AG08396 (cell line): ENCODE measurements at regions not wholly inside any gene's neighbourhood (a gene's known extent, or its start where the extent isn't known, plus 50 kb on each side); places are given as distances from the start of the nearest gene placed in this dataset.
"Not testable (repeated sequence)": the region's sequence is repeated elsewhere in the genome, so short reads cannot be mapped to it uniquely, and the experiment has no call there.

Experiments used
- DNase-seq: peaks from one replicate; pipeline ENCODE4 v3.0.0; 2012; ENCODE audit warnings: low spot score, mixed read lengths

DNA sequence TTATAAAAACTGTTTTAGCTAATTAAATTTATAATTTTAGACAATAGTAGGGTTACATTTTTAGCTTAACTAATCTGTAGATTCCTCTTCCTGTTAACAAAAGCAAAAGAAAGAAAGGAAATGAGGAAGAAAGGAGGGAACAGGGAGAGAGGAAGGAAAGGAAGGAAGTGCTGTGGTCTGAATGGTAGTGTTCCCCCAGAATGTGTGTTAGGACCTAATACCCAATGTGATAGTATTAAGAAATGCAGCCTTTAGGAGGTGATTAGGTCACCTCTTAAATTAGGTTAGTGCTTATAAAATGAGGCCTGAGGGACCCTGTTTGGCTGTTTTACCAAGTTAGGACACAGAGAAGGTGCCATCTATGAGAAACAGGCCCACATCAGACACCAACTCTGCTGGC, 136.9 kb upstream of the SAMSN1 start:
- DNase-seq, result no peak

DNA sequence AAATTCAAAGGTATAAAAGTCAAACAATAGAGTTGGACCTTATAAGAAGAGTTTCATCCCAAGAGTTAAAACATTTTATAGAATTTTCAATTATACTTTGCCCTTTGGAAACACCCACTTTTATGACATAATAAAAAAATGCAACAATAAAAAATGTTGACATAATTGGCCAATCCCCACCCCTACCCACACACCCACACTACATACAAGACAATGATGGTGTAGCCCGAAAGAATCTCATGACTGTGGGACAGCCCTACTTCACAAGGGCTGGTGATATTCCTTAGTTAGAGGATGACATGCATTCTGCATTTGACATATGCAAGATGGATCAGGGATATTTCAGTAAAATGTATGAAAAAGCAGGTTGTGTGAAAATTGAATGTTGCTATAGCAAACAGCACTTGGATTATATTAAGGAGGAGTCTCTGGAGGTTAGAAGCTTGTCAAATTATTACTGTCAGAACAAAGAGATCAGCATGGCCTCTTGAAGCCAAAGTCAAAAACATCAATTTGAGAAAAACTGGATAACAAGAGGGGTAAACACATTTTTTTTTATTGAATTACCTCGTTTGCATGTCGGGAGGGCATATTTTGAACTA, 133.0 kb upstream of the SAMSN1 start:
- DNase-seq, result no peak

DNA sequence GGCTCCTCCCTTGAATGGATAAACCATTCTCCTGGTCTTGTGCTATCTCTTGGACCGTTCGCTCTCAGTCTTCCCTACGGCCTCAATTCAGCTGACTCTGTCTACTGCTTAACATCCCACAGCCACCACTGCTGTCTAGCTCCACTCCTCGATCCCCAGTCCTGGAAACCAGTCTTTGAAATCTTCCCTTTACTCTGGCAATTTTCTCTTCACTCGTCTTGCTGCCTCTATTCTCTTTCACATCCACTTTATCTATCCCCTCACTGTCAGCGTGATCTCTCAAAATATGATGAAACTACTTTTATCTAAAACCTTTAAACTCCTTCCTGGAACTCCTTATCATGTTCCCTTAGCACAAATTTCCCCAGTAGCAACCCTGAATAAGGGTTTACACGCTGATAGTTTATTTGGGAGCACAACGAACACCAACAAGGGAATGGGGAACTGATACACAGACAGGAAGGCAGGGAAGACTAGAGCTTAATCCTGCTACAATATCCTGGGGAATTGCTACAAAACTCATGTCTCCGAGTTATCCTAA, 131.6 kb upstream of the SAMSN1 start:
- no peak for DNase-seq

DNA sequence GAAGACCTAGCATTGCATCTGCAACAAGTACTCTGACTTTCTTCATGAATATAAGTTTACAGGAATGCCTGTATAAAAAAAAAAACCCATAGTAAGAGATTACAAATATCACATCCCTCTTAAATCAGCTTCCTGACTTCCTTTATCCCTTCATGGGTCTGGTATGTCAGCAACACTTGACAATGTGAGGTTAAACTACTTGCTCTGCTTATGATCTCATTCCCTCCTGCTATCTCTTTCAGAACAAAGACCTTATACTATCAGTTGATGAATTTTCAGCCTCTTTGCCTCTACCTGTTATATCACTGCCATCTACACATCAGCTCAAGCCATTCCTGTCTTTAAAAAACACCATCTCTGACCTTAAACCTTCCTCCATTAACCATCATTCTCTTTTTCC, 130.9 kb upstream of the SAMSN1 start:
- no peak for DNase-seq

DNA sequence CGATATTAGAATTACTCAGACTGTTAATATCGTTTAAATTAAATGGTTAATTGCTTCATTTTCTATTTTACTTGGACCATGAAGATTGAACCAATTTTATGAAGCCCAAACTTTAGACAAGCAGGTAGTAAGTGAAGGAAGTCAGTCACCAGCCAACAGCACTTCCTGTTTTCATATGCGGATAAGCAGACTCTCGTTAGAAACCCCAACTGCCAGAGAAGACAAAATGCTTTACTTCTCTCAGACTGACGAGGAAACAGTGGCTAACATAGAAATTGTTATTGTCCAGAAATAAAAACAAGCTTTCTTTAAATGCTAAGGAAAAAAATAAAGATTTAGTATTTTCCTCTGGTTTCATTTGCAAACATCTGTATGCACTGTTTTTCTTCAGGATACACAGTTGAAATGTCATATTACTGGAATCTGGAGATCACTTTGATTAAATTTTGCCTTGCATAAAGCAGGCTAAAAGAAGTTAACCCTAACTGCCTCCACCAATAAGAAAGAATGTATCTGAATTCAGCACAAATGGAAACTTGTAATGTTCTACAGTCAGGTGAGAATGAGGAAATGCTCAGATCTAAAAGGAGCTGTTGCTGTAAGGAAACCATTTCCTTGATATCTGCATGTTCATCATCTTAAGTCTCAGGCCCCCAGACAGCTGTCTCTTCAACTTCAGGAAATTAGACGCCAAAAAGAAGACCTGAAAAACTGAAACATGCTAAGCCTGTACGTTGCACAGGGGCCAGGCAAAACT, 129.8 kb upstream of the SAMSN1 start:
- no peak for DNase-seq

DNA sequence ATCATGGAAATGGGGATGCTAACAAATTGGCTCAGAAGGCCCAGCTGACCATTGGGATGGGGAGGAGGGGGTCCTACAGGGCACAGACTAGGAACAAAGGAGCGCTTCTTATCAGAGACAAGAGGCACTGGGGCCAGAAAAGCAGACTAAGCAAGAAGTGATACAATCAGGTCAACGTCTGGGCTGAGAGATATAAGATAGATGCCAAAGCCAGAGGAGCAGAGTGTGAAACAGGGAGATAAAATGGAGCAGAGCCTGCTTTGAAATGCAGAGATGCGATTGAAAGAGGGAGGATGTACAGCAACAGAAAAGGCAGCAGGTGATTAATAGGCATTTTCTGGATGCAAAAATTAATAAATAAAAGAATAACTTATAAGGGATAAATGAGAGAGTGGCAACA, 127.5 kb upstream of the SAMSN1 start:
- no peak for DNase-seq

DNA sequence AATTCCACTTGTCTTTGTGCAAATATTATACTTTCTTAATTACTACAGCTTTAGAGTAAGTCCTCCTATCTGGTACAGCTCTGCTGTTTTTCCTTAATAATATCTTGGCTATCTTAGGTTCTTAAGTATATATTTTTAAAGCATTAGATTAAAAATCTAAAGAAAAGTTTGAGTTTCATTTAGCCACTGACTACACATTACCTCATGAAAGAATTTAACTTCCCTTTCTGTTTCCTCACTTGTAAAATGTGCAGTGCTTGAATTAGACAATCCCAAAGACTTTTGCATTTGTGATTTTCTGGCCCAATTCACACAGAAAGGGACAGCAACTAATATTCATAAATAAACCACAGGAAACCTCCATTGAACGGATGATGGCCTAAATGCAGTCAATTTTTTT, 126.4 kb upstream of the SAMSN1 start:
- DNase-seq, result no peak

DNA sequence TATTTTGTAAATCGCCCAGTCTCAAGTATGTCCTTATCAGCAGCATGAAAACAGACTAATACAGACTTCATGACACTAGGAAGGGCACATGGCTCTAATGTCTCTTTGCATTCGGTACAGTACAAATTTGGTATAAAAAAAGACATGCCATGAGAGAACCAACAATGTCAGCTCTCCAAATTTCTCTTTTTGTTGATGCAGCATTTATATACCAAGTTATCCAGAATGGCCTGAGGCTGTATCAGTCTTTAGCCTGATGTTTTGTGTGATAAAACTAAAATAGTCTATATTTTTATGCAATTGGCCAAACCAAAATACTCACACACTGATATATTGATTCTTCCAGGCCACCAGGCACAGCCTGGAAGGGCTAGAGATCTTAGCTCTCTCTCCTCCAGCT, 124.3 kb upstream of the SAMSN1 start:
- no peak for DNase-seq

DNA sequence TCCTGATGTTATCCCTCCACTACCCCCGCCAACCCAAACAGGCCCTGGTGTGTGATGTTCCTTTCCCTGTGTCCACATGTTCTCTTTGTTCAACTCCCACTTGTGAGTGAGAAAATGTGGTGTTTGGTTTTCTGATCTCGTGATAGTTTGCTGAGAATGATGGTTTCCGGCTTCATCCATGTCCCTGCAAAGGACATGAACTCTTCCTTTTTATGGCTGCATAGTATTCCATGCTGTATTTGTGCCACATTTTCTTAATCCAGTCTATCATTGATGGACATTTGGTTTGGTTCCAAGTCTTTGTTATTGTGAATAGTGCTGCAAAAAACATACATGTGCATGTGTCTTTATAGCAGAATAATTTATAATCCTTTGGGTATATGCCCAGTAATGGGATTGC, 123.0 kb upstream of the SAMSN1 start:
- not testable (repeated sequence) for DNase-seq

DNA sequence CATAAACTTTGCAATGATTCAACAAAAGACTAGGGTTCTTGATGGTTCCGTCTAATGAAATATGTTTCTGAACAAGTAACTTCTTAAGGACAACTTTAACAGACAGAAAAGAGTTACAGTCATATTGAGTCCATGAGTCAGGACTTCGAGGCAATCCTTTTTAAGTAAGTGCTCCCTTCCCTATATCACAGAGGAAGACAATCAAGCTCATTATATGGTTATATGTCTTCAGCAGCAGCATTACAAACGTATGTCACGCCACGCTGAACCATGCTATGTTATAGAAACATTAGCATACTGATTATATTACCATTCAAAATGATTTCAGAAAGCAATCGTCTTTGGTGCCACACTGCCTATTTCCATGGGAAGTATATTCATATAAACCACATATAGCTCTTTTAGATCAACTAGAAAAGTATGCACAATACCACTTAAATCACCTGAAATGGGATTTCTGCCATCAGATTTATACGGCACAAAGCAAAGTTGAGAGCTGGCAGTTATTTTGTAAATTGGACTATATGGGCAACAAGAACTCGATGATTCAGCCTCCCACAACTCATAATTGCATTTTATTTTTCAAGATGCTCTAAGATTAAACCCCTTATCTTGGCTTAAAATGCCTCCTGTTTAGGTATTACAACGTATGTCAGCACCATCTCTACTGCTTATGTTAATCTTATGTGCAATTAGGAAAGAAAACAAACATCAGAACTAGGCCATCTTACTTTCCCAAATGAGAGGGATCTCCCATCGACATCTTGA, 111.3 kb upstream of the SAMSN1 start:
- DNase-seq, result no peak

DNA sequence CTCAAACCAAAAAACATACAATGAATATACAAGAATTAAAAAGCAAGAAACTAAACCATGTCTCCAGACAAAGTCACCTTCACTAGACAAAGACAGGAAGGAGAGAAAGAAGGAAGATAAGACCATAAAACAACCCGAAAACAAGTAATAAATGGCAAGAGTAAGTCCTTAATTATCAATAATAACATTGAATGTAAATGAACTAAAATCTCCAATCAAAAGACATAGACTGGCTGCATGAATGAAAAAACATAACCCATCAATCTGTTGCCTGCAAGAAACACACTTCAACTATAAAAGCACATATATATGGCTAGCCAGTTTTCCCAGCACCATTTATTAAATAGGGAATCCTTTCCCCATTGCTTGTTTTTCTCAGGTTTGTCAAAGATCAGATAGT, 100.8 kb upstream of the SAMSN1 start:
- DNase-seq, result no peak

DNA sequence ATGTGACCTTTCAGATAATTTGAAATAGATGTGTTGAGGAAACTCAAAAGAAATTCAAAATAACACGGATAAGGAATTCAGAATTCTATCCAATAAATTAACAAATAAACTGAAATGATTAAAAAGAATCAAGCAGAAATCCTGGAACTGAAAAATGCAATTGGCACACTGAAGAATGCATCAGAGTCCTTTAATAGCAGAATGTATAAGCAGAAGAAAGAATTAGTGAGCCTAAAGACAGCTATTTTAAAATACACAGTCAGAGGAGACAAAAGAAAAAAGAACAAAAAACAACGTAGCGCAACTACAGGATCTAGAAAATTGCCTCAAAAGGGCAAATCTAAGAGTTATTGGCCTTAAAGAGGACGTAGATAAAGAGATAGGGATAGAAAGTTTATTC, 99.6 kb upstream of the SAMSN1 start:
- no peak for DNase-seq

DNA sequence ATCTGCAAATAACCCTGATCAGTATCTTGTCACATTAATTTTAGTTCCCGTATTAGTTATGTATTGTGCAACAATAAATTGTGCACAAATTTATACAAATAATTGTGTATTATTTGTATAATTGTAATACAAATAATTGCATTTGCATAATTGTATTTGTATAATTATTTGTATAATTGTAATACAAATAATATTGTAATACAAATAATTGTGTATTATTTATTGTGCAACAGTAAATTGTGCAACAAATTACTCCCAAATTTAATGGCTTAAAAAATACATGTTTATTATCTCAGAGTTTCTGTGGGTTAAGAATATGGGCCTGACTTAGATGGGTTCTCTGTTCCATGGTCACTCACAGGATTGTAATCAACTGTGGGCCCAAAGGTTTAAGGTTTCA, 86.2 kb upstream of the SAMSN1 start:
- no peak for DNase-seq

DNA sequence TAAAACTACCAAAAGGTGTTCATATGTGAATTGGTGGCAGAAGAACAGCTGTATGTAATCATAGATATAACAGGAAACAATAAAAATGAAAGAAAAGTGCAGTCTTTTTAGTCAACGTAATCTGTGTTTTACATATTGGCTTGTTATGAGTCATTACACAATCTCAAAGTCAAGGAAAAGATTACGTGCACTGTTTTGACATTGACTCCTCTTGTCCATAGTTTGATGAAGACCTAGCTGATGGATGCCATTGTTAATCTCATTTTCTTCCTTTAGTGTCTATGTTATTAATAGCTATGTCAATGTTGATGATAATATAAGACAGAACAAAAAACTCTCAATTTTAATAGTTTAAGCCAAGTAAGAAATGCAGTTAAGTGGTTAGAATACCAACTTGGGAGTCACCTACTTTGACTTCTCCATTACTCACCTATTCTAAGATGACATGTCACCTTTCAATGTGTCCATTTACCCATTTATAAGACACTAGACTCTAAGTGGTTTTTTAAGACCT, 84.5 kb upstream of the SAMSN1 start:
- DNase-seq, result no peak

DNA sequence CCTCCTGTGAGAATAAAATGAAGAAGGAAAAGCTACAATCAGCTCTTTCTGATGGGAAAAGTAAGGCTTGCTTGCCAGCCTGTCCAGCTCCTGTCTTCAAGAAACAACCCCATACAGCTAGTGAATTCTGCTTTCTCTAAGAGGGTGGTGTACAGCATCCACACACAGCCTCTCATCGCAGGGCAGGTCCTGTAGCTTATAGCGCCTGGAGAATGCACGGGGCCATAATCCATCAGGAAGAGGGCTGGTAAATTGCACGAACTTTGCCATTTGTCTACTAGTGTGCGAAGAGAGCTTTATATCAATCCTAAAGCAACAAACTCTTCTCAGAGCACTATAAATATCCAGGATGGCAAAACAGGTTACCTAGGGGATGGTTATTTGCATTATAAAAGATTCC, 83.3 kb upstream of the SAMSN1 start:
- no peak for DNase-seq

DNA sequence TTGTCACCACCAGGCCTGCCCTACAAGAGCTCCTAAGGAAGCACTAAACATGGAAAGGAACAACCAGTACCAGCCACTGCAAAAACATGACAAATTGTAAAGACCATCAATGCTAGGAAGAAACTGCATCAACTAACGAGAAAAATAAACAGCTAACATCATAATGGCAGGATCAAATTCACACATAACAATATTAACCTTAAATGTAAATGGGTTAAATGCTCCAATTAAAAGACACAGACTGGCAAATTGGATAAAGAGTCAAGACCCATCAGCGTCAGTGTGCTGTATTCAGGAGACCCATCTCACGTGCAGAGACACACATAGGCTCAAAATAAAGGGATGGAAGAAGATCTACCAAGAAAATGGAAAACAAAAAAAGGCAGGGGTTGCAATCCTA, 77.0 kb upstream of the SAMSN1 start:
- DNase-seq, result not testable (repeated sequence)

DNA sequence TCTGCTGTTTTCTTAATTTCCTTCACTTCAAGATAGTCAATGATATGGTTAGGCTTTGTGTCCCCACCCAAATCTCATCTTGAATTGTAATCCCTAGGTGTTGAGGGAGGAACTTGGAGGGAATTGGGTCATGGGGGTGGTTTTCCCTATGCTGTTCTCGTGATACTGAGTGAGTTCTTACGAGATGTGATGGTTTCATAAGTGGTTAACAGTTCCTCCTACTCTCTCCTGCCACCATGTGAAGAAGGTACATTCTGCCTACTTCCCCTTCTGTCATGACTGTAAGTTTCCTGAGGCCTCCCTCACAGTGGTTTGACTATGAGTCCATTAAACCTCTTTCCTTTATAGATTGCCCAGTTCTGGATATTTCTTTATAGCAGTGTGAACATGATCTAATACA, 74.0 kb upstream of the SAMSN1 start:
- no peak for DNase-seq

DNA sequence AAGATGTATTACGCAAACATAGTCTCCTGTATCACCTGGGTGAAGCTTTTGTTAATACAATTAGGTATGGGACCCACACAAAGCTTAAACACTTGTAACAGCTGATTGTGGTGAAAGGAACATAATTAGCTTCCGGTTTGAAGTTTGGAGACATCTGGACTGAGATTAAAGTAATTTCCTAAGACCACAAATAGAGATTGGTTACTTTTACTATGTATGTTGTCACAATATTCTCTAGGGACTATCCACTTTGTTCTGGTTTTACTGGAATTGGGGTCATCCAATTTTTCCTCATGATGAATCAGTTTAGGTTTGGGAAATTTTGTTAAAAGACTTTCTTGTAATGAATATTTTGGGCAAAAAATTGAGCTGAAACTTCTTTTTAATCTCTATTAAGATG, 71.8 kb upstream of the SAMSN1 start:
- no peak for DNase-seq

DNA sequence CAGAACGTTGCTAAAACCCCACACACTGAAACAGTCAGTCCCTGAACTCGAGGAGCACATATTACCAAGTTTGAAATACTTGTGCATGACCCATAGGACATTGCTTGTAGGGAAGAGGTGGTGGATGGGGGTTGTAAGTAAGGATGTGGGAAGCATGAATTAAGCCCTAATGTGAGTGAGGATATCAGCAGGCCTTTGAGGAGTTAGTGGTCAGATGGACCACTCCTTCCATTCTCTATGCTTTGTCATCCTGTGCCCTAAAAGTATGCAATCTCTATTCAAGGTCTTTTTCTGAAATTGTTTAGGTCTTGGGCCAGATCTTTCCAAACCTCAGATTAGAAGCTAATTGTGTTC, 70.9 kb upstream of the SAMSN1 start:
- no peak for DNase-seq

DNA sequence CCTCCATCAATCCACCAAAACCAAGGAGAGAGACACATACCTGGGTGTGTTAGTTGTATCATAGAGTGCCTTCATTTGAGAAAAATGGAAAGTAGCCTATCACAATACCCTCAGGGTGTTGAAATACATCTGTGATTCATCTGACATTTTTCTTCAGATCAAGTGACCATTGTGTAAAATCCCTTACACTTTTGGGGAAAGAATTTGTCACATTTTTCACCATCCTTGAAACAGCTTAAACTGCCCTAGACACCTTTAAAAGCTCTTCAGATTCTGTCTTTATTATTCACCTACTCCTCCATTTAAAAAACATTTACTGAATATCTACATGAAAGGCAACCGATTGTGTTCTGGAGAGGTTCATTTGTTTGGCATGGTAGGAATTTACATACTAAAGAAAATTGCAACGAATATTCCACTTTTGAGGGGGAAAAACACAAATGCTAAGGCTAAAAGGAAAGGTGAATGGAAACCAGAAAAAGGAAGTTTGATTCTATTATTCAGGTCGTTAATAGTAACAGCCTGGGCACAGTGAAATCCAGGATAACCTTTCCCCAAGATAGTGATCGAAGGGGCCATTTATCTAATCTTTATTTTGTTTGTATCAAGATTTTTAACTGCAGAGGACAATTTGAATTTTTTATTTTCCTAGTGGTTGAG, 70.4 kb upstream of the SAMSN1 start:
- no peak for DNase-seq

DNA sequence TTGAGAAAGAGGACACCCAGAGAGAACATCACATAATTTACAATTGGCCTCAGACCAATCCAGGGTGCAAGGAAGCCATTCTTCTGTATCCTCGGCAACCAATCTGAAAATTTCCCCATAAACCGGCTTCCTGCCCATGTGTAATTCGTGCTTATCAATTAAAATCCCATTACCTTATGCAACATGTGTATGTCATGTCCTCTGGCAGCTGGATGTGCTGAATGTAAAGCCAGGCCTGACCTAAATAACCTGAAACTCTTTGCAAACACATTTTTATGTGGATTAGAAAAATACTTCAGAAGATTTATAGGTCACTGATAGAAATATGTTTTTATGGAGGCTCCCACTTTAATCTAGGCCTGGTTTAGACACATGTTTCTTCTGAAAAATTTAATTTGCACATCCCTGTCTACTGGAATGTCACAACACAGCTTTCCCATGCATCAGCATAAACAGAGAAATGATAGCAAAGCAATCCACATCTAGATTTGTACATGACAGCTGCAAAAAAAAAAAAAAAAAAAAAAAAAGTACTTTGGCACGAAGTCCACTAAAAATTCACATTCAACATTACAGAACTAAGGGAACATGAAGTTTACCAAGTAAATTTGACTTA, 69.4 kb upstream of the SAMSN1 start:
- no peak for DNase-seq

DNA sequence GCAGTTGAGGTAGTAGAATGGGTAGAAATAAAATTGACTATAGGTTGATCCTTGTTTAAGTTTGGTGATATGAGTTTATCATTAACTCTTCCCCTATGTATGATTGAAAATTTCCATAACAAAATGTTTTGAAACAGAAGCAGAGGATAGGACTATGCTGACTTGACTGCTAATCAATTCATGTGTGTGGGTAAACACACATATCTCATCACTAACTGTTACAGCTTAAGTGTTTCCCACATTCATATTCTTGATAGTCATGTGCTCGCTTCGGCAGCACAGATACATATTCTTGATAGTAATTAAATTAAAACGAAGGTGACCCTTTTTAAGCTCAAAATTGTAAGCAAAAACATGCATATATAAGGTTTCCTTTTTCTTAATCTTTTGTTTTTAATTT, 68.2 kb upstream of the SAMSN1 start:
- DNase-seq, result no peak
